Panc1 (cell line): ENCODE measurements at regions not wholly inside any gene's neighbourhood (a gene's known extent, or its start where the extent isn't known, plus 50 kb on each side); places are given as distances from the start of the nearest gene placed in this dataset.

Source experiments
- ATAC-seq: fragments of 200-7000 bp; cut with Tn5 transposase; 2 replicates; pipeline ENCODE4 v1.9.1; 2020; ENCODE audit warnings: mild to moderate bottlenecking, moderate library complexity
- BruUV-seq: library from RNA; stranded (reverse); fragments of 400-500 nt; replicated peaks from 2 replicates; lab custom pipeline; 2021; lab: Mats Ljungman, UMichigan
- CTCF ChIA-PET: fragments of 300-600 bp; sonication (Branson Sonifier 250); formaldehyde crosslinking; loops from one replicate; lab custom pipeline; 2022; ENCODE audit warnings: antibody characterized with exemption; lab: Charles Lee
- POLR2A ChIA-PET: fragments of 300-600 bp; sonication (Branson Sonifier 250); formaldehyde crosslinking; loops from one replicate; lab custom pipeline; 2022; ENCODE audit warnings: antibody characterized with exemption; lab: Charles Lee
- DNase-seq: peaks from one replicate; pipeline ENCODE4 v3.0.0-alpha.2; 2010; ENCODE audit warnings: low read depth, low spot score
- H3K27ac ChIP-seq: 2 replicates; pipeline ENCODE4 v1.5.1; 2011; ENCODE audit warnings: mild to moderate bottlenecking, low read length, inconsistent platforms
- H3K27me3 ChIP-seq: fragments of 200-500 bp; sonication (Bioruptor generic); 2 replicates; pipeline ENCODE4 v1.6.0; 2014; ENCODE audit warnings: low read length, inconsistent platforms; ENCODE audit not compliant: control insufficient read depth, insufficient read depth
- H3K36me3 ChIP-seq: fragments of 200-500 bp; sonication (Bioruptor generic); 2 replicates; pipeline ENCODE4 v1.5.1; 2014; ENCODE audit warnings: inconsistent platforms, mild to moderate bottlenecking, low read length, moderate library complexity; ENCODE audit not compliant: control insufficient read depth, insufficient read depth
- H3K4me1 ChIP-seq: 2 replicates; pipeline ENCODE4 v1.5.1; 2011; ENCODE audit warnings: inconsistent platforms, mild to moderate bottlenecking, low read length, moderate library complexity; ENCODE audit not compliant: control insufficient read depth, insufficient read depth
- H3K4me3 ChIP-seq, 2 experiments: 2 replicates each; pipeline ENCODE4 v1.5.1; 2011 to 2012; ENCODE audit warnings: low read depth in 2 of 2, low read length in 2 of 2, mild to moderate bottlenecking in 2 of 2, inconsistent platforms in 1 of 2, moderate library complexity in 1 of 2
- H3K9me3 ChIP-seq: fragments of 200-500 bp; sonication (Bioruptor generic); 2 replicates; pipeline ENCODE4 v1.5.1; 2014; ENCODE audit warnings: low read depth, mild to moderate bottlenecking, inconsistent platforms, low read length, moderate library complexity; ENCODE audit not compliant: control insufficient read depth, insufficient read depth
- CTCF ChIP-seq: fragments of 450-650 bp; IDR thresholded peaks from 2 replicates; pipeline ENCODE4 v1.5.1; 2017; ENCODE audit warnings: mild to moderate bottlenecking
- POLR2AphosphoS5 ChIP-seq: IDR thresholded peaks from 2 replicates; pipeline ENCODE4 v1.6.1; 2012; ENCODE audit warnings: mild to moderate bottlenecking, low read depth, low read length, moderate library complexity
- REST ChIP-seq, 2 experiments: IDR thresholded peaks; 2 replicates each; pipeline ENCODE4 v1.6.1; 2011 to 2012; ENCODE audit warnings: low read depth in 2 of 2, control low read depth in 1 of 2, low read length in 1 of 2, mild to moderate bottlenecking in 1 of 2, moderate library complexity in 1 of 2; ENCODE audit not compliant: insufficient read depth in 1 of 2
- SIN3A ChIP-seq: IDR thresholded peaks from 2 replicates; pipeline ENCODE4 v1.6.1; 2012; ENCODE audit warnings: low read depth, mild to moderate bottlenecking, low read length, moderate library complexity, borderline replicate concordance; ENCODE audit not compliant: insufficient read depth
- TCF7L2 ChIP-seq: IDR thresholded peaks from 2 replicates; pipeline ENCODE4 v1.6.1; 2011; ENCODE audit warnings: mild to moderate bottlenecking, low read depth, low read length, inconsistent platforms
- in situ Hi-C: cut with HindIII; loops from 2 replicates; pipeline ENCODE4 v1.10.0; 2016; ENCODE audit warnings: low sequenced_read_pairs, low pct_unique_long_range_greater_than_20kb
- intact Hi-C: fragments of 100-400 bp; cut with micrococcal nuclease; formaldehyde crosslinking; loops from one replicate; pipeline ENCODE4 v1.10.0; 2022; ENCODE audit not compliant: unreplicated experiment

GRCh38 chr9:129375845-129376244, 197.8 kb upstream of the IER5L start:
- ChIA-PET CTCF (interaction anchor here (0.6 kb wide), 1 partner anchor 34 kb away, joined by 4 read pairs; no protein-coding TSS in a partner anchor), POLR2A (interaction anchor here (0.5 kb wide), 1 partner anchor 201 kb away, joined by 5 read pairs; no protein-coding TSS in a partner anchor)
- DNase-seq, result no peak
- no peak for TF ChIP-seq REST (IDR thresholded peaks at IDR 0.05; ENCODE audit: insufficient read depth in 1 of 2, low read depth in 2 of 2, low read length in 1 of 2)
- no peak for TF ChIP-seq SIN3A
- no peak for TF ChIP-seq POLR2AphosphoS5
- TF ChIP-seq TCF7L2, result no peak
- TF ChIP-seq CTCF, result no peak
- no TSS peak for BruUV-seq
- Histone ChIP-seq H3K36me3 (no peaks in the 10 kb centered on the region), H3K4me1 (peaks cover 3% of the 10 kb centered on the region), H3K27ac (no peak overlapping the region), H3K4me3 (no peak overlapping the region), H3K9me3 (no peaks in the 10 kb centered on the region), H3K27me3 (no peaks in the 10 kb centered on the region)
- intact Hi-C loops, result no loop called here
- in situ Hi-C loops, result no loop called here
- no peak for ATAC-seq

GRCh38 chr9:129374651-129375050, 196.6 kb upstream of the IER5L start:
- DNase-seq (no peak), ATAC-seq (no peak)
- BruUV-seq, result no TSS peak
- in situ Hi-C loops (no loop called here), intact Hi-C loops (no loop called here)
- no peak overlapping the region for H3K27ac ChIP-seq
- H3K4me3 ChIP-seq, result no peak overlapping the region
- peaks cover 3% of the 10 kb centered on the region for H3K4me1 ChIP-seq
- H3K9me3 ChIP-seq, result peaks cover 3% of the 10 kb centered on the region; the same call in 1 of the 2 replicates
- H3K27me3 ChIP-seq, result no peaks in the 10 kb centered on the region
- CTCF ChIA-PET, result no interaction called here
- TF ChIP-seq TCF7L2, result no peak
- no peak for TF ChIP-seq POLR2AphosphoS5
- TF ChIP-seq SIN3A, result no peak
- TF ChIP-seq REST (IDR thresholded peaks at IDR 0.05; ENCODE audit: insufficient read depth in 1 of 2, low read depth in 2 of 2, low read length in 1 of 2), result no peak
- TF ChIP-seq CTCF, result no peak
- POLR2A ChIA-PET, result no interaction called here
- H3K36me3 ChIP-seq, result no peaks in the 10 kb centered on the region
